ENCODE measurements at regions not wholly inside any gene's neighbourhood (a gene's known extent, or its start where the extent isn't known, plus 50 kb on each side); places are given as distances from the start of the nearest gene placed in this dataset.

GRCh38 chr13:73933795-73934194 lies 200.4 kb downstream of the KLF12 start:
- TF ChIP-seq YY1 (IDR thresholded peaks at IDR 0.05; ENCODE audit: insufficient read depth, insufficient read length) (no peak), ZNF274 (IDR thresholded peaks at IDR 0.05; ENCODE audit: low read depth, low read length) (no peak)
